ENCODE measurements at regions not wholly inside any gene's neighbourhood (a gene's known extent, or its start where the extent isn't known, plus 50 kb on each side); places are given as distances from the start of the nearest gene placed in this dataset.

GRCh38 chr3:117669774-117670173 is 960.2 kb downstream of the TUSC7 start:
- no peak for DNase-seq

GRCh38 chr3:117671722-117672318 is 962.2 kb downstream of the TUSC7 start:
- peak; percentile 67 for DNase-seq

- no peak for DNase-seq
Observed at GRCh38 chr3:117674321-117674720, 964.7 kb downstream of the TUSC7 start.

GRCh38 chr3:117681619-117682018 is 972.0 kb downstream of the TUSC7 start:
- no peak for DNase-seq

- no peak for DNase-seq
Observed at GRCh38 chr3:117687096-117687495, 977.5 kb downstream of the TUSC7 start.

- no peak for DNase-seq
Observed at GRCh38 chr3:117688583-117688982, 979.0 kb downstream of the TUSC7 start.

GRCh38 chr3:117691526-117691925 is 981.9 kb downstream of the TUSC7 start:
- DNase-seq, result no peak

- DNase-seq, result no peak
Observed at GRCh38 chr3:117692416-117692995, 982.9 kb downstream of the TUSC7 start.

GRCh38 chr3:117695321-117695720 is 985.7 kb downstream of the TUSC7 start:
- DNase-seq, result no peak

- DNase-seq, result no peak
Observed at GRCh38 chr3:117695871-117696645, 986.5 kb downstream of the TUSC7 start.

GRCh38 chr3:117696851-117697407 is 987.4 kb downstream of the TUSC7 start:
- no peak for DNase-seq

GRCh38 chr3:117699058-117699457 is 989.5 kb downstream of the TUSC7 start:
- DNase-seq, result no peak

- no peak for DNase-seq
Observed at GRCh38 chr3:117700573-117701360, 991.2 kb downstream of the TUSC7 start.

- no peak for DNase-seq
Observed at GRCh38 chr3:117705011-117705410, 995.4 kb downstream of the TUSC7 start.

GRCh38 chr3:117706037-117706436 is 996.5 kb downstream of the TUSC7 start:
- DNase-seq, result peak; percentile 34

- no peak for DNase-seq
Observed at GRCh38 chr3:117706756-117707155, 997.2 kb downstream of the TUSC7 start.

GRCh38 chr3:117708601-117709000 is 999.0 kb downstream of the TUSC7 start:
- no peak for DNase-seq

- no peak for DNase-seq
Observed at GRCh38 chr3:117709108-117709507, 999.5 kb downstream of the TUSC7 start.

- no peak for DNase-seq
Observed at GRCh38 chr3:117710501-117710900, 1000.9 kb downstream of the TUSC7 start.

- peak; percentile 44 for DNase-seq
Observed at GRCh38 chr3:117719316-117719926, 1009.8 kb downstream of the TUSC7 start.

- DNase-seq, result no peak
Observed at GRCh38 chr3:117721866-117722265, 1012.3 kb downstream of the TUSC7 start.

GRCh38 chr3:117722856-117723255 is 1013.3 kb downstream of the TUSC7 start:
- DNase-seq, result no peak

All from tongue (tissue), 1 donor.